ENCODE measurements at regions not wholly inside any gene's neighbourhood (a gene's known extent, or its start where the extent isn't known, plus 50 kb on each side); places are given as distances from the start of the nearest gene placed in this dataset.
A peak's percentile ranks its signal among the peaks of the same experiment; 100 is the strongest.

- Histone ChIP-seq H3K9me3 (ENCODE audit: low read depth) (no peaks in the 10 kb centered on the region), H3K4me2 (ENCODE audit: unreplicated experiment) (peak overlapping the region; percentile 2), H3K27ac (no peak overlapping the region), H4K20me1 (ENCODE audit: insufficient read depth) (no peaks in the 10 kb centered on the region), H3K4me3 (no peak overlapping the region), H3K36me3 (ENCODE audit: low read depth) (no peaks in the 10 kb centered on the region), H3K9ac (no peak overlapping the region), H3K9me2 (ENCODE audit: insufficient read depth) (no peaks in the 10 kb centered on the region), H3K27me3 (replicated peaks; ENCODE audit: insufficient read depth) (no peaks in the 10 kb centered on the region), H3F3A (ENCODE audit: insufficient read depth) (peaks cover under 1% of the 10 kb centered on the region; the same call in 1 of the 2 replicates), H3K79me2 (ENCODE audit: insufficient read depth) (no peaks in the 10 kb centered on the region), H3K4me1 (ENCODE audit: insufficient read depth) (peaks cover 2% of the 10 kb centered on the region; the same call in 1 of the 2 replicates), H2AFZ (no peak overlapping the region; the same call in 1 of the 2 replicates)
- no peak for TF ChIP-seq EZH2phosphoT487 (IDR thresholded peaks at IDR 0.05; ENCODE audit: insufficient read depth, low read depth)
- no peak for TF ChIP-seq EZH2 (IDR thresholded peaks at IDR 0.05; ENCODE audit: insufficient read depth, poor library complexity, severe bottlenecking)
- 40 to 60% methylated on average over 1 of the region's 1 CpG for WGBS, 2 experiments (ENCODE audit: low coverage in 1 of 2, low lambda C conversion rate in 2 of 2, missing lambda C conversion rate in 2 of 2)
- DNase-seq: peak; percentile 23
- in situ Hi-C loops (cut with MboI): no loop called here
Measured at GRCh38 chr3:31035681-31036080, 141.2 kb upstream of the GADL1 start.

GRCh38 chr3:31038086-31038739, 143.8 kb upstream of the GADL1 start:
- no peaks in the 10 kb centered on the region for H3K9me3 ChIP-seq (ENCODE audit: low read depth)
- no peak overlapping the region for H2AFZ ChIP-seq
- H3K9ac ChIP-seq: no peak overlapping the region
- no peaks in the 10 kb centered on the region for H3K36me3 ChIP-seq (ENCODE audit: low read depth)
- no peaks in the 10 kb centered on the region for H3K9me2 ChIP-seq (ENCODE audit: insufficient read depth)
- in situ Hi-C loops (cut with MboI): no loop called here
- 95 to 98% methylated on average over 3 of the region's 3 CpGs for WGBS, 2 experiments (ENCODE audit: low coverage in 1 of 2, low lambda C conversion rate in 2 of 2, missing lambda C conversion rate in 2 of 2)
- no peaks in the 10 kb centered on the region for H4K20me1 ChIP-seq (ENCODE audit: insufficient read depth)
- no peak overlapping the region for H3K4me3 ChIP-seq
- no peak overlapping the region for H3K27ac ChIP-seq
- peaks cover 10% of the 10 kb centered on the region; the same call in 1 of the 2 replicates for H3K4me1 ChIP-seq (ENCODE audit: insufficient read depth)
- no peaks in the 10 kb centered on the region for H3K79me2 ChIP-seq (ENCODE audit: insufficient read depth)
- TF ChIP-seq EZH2 (IDR thresholded peaks at IDR 0.05; ENCODE audit: insufficient read depth, poor library complexity, severe bottlenecking) (no peak), EZH2phosphoT487 (IDR thresholded peaks at IDR 0.05; ENCODE audit: insufficient read depth, low read depth) (no peak)
- H3F3A ChIP-seq (ENCODE audit: insufficient read depth): peaks cover 14% of the 10 kb centered on the region
- H3K4me2 ChIP-seq (ENCODE audit: unreplicated experiment): no peak overlapping the region
- no peak for DNase-seq
- H3K27me3 ChIP-seq (replicated peaks; ENCODE audit: insufficient read depth): no peaks in the 10 kb centered on the region

GRCh38 chr3:31039145-31039544, 144.7 kb upstream of the GADL1 start:
- H3F3A ChIP-seq (ENCODE audit: insufficient read depth): peaks cover 14% of the 10 kb centered on the region
- in situ Hi-C loops (cut with MboI): no loop called here

GRCh38 chr3:31041161-31041978, 146.9 kb upstream of the GADL1 start:
- H3K9me2 ChIP-seq (ENCODE audit: insufficient read depth): no peaks in the 10 kb centered on the region
- DNase-seq: peak; percentile 66
- TF ChIP-seq EZH2phosphoT487 (IDR thresholded peaks at IDR 0.05; ENCODE audit: insufficient read depth, low read depth) (no peak), EZH2 (IDR thresholded peaks at IDR 0.05; ENCODE audit: insufficient read depth, poor library complexity, severe bottlenecking) (no peak)
- in situ Hi-C loops (cut with MboI): no loop called here
- H4K20me1 ChIP-seq (ENCODE audit: insufficient read depth): no peaks in the 10 kb centered on the region
- no peak overlapping the region for H2AFZ ChIP-seq
- H3K36me3 ChIP-seq (ENCODE audit: low read depth): no peaks in the 10 kb centered on the region
- H3K79me2 ChIP-seq (ENCODE audit: insufficient read depth): no peaks in the 10 kb centered on the region
- no peaks in the 10 kb centered on the region for H3K9me3 ChIP-seq (ENCODE audit: low read depth)
- no peak overlapping the region for H3K4me3 ChIP-seq
- H3K9ac ChIP-seq: no peak overlapping the region
- H3F3A ChIP-seq (ENCODE audit: insufficient read depth): peaks cover 14% of the 10 kb centered on the region
- no peak overlapping the region for H3K27ac ChIP-seq
- no peaks in the 10 kb centered on the region for H3K27me3 ChIP-seq (replicated peaks; ENCODE audit: insufficient read depth)
- peaks cover 8% of the 10 kb centered on the region; the same call in 1 of the 2 replicates for H3K4me1 ChIP-seq (ENCODE audit: insufficient read depth)
- H3K4me2 ChIP-seq (ENCODE audit: unreplicated experiment): no peak overlapping the region
- 53 to 79% methylated on average over 2 of the region's 2 CpGs for WGBS, 2 experiments (ENCODE audit: low coverage in 1 of 2, low lambda C conversion rate in 2 of 2, missing lambda C conversion rate in 2 of 2)

More at GRCh38 chr3:31039145-31039544, 144.7 kb upstream of the GADL1 start:
- H4K20me1 ChIP-seq (ENCODE audit: insufficient read depth): no peaks in the 10 kb centered on the region
- no peaks in the 10 kb centered on the region for H3K27me3 ChIP-seq (replicated peaks; ENCODE audit: insufficient read depth)
- 100% methylated on average over 1 of the region's 1 CpG for WGBS, 2 experiments (ENCODE audit: low coverage in 1 of 2, low lambda C conversion rate in 2 of 2, missing lambda C conversion rate in 2 of 2)
- H2AFZ ChIP-seq: no peak overlapping the region
- no peaks in the 10 kb centered on the region for H3K79me2 ChIP-seq (ENCODE audit: insufficient read depth)
- H3K27ac ChIP-seq: no peak overlapping the region
- H3K4me1 ChIP-seq (ENCODE audit: insufficient read depth): peaks cover 10% of the 10 kb centered on the region; the same call in 1 of the 2 replicates
- H3K9ac ChIP-seq: no peak overlapping the region
- no peaks in the 10 kb centered on the region for H3K36me3 ChIP-seq (ENCODE audit: low read depth)
- DNase-seq: peak; percentile 7
- no peak overlapping the region for H3K4me2 ChIP-seq (ENCODE audit: unreplicated experiment)
- no peaks in the 10 kb centered on the region for H3K9me3 ChIP-seq (ENCODE audit: low read depth)
- no peak for TF ChIP-seq EZH2phosphoT487 (IDR thresholded peaks at IDR 0.05; ENCODE audit: insufficient read depth, low read depth)
- no peak for TF ChIP-seq EZH2 (IDR thresholded peaks at IDR 0.05; ENCODE audit: insufficient read depth, poor library complexity, severe bottlenecking)
- H3K4me3 ChIP-seq: no peak overlapping the region
- no peaks in the 10 kb centered on the region for H3K9me2 ChIP-seq (ENCODE audit: insufficient read depth)

Data from GM23248 (cell line).